HG02588 (cell line): ENCODE measurements at regions not wholly inside any gene's neighbourhood (a gene's known extent, or its start where the extent isn't known, plus 50 kb on each side); places are given as distances from the start of the nearest gene placed in this dataset.
"Not testable (repeated sequence)": the region's sequence is repeated elsewhere in the genome, so short reads cannot be mapped to it uniquely, and the experiment has no call there.

Experiments
- ATAC-seq: cut with Tn5 transposase; IDR thresholded peaks from one replicate; pipeline ENCODE4 v1.9.1; 2021; ENCODE audit warnings: mild to moderate bottlenecking, moderate library complexity; ENCODE audit not compliant: unreplicated experiment

DNA sequence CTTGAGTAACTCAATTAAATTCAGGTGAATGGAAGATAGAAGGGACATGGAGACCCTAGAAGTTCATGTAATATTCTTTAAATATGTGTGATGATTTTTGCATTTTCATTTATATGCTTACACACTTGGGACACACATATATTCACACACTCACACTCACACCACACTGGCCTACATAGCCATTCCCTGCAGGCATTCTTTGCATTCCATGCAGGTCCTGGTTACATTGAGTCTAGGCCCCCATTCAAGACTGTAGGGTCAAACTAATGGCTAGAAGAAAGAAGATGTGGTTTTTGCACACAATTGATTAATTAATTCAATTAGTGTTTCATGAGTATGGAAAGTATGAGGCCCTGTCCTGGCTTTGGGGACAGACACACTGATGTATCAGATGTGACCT is 249.4 kb downstream of the HNMT start:
- no peak for ATAC-seq

GRCh38 chr2:138215958-138216357 is 251.7 kb downstream of the HNMT start:
- ATAC-seq = no peak

- ATAC-seq = no peak
These were observed 253.7 kb downstream of the HNMT start for GRCh38 chr2:138217975-138218374.

DNA sequence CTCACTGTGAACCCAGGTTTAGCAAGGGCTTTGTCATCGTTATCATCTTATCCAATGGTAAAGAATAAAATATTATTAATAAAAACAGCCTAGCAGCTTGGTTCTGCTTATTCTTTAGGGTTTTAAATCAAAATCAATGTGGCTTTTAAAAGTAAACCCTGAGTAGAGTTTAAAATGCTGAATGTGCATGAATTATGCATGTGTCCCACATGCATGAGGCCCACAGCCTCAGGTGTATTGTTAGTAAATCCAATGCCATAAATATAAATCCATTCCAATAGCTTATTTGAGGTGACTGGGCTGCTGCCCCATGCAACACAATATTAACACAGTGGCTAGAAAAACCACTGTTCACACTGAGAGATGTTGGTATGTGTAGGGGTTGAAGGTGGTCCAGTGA is 254.1 kb downstream of the HNMT start:
- no peak for ATAC-seq

GRCh38 chr2:138219961-138220360 is 255.7 kb downstream of the HNMT start:
- ATAC-seq = no peak

DNA sequence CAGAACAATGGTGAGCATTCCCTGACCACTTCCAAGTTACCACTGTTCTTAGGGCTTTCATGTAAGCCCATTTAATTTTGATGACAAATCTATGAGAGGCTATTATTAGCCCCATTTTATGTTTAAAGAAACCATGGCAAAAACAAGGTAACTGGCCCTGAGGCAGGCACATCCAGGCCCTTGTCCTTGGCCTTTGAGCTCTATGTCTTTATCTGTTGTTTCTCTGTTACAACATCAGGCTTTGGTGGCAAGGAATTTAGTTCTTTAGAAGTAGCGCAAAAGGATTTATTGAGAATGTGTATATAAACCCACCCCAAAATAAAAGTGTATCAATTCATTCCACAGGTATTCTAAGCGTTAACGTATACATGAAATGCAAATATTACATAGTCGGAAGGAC is 257.1 kb downstream of the HNMT start:
- ATAC-seq = no peak

DNA sequence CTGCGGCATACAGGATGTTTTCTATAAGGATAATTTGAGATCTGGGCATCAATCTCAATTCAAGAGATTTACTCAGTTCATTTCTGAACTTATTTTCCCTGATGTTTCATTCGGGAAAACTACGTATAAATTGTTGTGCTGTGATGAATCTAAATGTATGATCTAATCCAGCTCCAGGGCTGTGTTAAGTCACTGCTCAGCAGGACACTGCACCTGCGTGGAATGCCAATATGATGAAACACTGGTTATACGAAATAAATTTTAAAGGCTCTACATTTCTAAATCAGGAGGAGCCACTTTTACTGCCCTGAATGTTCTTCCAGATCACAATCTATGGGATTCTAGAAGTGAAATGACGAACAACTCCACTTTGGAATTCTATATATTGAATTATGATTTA is 259.0 kb downstream of the HNMT start:
- no peak for ATAC-seq

GRCh38 chr2:138227195-138227594 is 262.9 kb downstream of the HNMT start:
- ATAC-seq = no peak

- no peak for ATAC-seq
These were observed 263.8 kb downstream of the HNMT start for GRCh38 chr2:138228101-138228500.

DNA sequence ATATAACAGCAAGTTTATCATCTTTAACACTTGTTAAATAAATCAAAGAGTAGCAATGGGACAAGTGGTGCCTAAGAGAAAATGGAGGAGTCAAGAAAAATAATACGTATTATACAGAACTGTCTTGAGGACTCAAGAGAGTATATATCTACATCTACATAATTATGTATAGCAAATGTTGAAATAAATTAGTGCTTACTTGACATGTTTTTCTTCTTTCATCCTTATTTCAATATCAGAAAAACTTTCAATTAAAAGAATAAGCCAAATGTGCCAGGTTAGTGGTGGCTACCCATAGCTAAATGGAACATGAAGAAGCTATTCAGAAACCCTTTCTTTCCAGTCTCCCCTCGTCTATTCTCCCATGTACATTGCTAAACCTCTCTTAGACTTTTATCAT is 267.3 kb upstream of the SPOPL start:
- no peak for ATAC-seq

DNA sequence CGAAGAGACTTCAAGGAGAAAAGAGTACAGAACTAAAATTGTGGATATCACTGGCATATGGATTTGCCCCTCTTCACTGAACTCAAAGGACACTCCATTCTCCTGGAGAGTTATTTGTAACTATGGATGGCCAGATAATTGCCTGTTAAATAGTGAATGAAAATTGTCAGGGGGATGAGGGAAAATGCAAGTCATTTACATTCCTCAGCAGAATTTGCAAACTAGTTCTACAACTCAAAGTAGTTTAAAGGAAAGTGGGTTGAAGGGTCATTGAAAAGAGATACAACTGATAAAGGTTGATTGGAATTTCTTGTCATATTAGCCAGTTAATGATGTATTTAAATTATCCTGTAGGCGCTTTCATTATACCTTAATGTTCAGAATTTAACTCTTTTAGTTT is 266.5 kb upstream of the SPOPL start:
- ATAC-seq = no peak

DNA sequence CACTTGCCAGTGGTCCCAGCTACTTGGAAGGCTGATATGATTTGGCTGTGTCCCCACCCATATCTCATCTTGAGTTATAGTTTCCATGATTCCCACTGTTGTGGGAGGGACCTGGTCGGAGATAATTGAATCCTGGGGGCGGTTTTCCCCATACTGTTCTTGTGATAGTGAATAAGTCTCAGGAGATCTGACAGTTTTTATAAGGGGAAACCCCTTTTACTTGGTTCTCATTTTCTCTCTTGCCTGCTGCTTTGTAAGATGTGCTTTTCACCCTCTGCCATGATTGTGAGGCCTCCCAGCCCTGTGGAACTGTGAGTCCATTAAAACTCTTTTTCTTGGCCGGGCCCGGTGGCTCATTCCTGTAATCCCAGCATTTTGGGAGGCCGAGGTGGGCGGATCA is 265.4 kb upstream of the SPOPL start:
- ATAC-seq = no peak

GRCh38 chr2:138237667-138238384 is 263.7 kb upstream of the SPOPL start:
- ATAC-seq = no peak

GRCh38 chr2:138238908-138239307 is 262.7 kb upstream of the SPOPL start:
- no peak for ATAC-seq

GRCh38 chr2:138239902-138240491 is 261.6 kb upstream of the SPOPL start:
- no peak for ATAC-seq

DNA sequence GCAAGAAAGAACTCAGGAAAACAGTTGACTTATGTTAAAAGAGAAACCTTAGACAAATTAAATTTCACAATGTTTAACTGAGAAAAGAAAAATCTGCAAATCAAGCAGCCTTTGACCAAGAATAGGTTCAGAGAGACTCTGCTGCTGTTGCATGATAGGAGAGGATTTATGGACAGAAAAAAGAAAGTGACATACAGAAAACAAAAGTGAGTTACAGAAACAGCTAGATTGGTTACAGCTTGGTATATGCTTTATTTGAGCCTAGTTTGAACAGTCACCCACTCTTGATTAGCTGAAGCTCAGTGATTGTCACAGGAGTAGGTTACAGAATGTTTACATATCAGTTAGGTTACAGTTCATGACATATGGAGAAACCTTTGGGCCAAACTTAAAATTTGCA is 258.2 kb upstream of the SPOPL start:
- no peak for ATAC-seq

GRCh38 chr2:138244501-138244925 is 257.1 kb upstream of the SPOPL start:
- ATAC-seq = no peak

- ATAC-seq = no peak
These were observed 256.3 kb upstream of the SPOPL start for GRCh38 chr2:138245310-138245709.

DNA sequence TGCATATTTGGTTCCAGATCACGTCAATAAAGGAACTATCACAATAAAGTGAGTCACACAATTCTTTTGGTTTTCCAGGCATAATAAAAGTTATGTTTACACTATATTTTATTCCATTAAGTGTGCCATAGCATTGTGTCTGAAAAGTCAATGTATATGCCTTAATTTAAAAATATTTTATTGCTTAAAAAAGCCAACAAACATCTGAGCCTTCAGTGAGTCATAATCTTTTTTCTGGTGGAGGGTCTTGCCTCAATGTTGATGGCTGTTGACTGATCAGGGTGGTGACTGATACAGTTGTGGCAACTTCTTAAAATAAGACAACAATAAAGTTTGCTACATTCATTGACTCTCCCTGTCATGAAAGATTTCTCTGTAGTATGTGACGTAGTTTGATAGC is 254.3 kb upstream of the SPOPL start:
- no peak for ATAC-seq

- no peak for ATAC-seq
These were observed 252.4 kb upstream of the SPOPL start for GRCh38 chr2:138249207-138249606.

DNA sequence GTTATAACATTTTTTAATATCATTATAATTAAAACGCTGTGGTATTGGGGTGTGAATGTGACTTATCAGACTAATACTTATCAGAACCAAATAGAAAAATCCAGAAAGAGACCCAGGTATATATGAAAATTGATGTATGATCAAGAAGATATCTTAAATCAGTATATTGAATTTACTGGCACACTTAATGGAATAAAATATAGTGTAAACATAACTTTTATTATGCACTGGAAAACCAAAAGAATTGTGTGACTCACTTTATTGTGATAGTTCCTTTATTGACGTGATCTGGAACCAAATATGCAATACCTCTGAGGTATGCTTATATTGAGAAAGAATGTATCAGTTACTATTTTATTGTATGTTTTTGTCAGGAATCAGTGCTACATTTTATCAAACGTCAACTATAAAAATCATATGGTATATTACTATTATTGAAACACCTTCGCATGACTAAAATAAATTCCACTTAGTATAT is 250.7 kb upstream of the SPOPL start:
- ATAC-seq = not testable (repeated sequence)

- no peak for ATAC-seq
These were observed 249.0 kb upstream of the SPOPL start for GRCh38 chr2:138252587-138252986.

DNA sequence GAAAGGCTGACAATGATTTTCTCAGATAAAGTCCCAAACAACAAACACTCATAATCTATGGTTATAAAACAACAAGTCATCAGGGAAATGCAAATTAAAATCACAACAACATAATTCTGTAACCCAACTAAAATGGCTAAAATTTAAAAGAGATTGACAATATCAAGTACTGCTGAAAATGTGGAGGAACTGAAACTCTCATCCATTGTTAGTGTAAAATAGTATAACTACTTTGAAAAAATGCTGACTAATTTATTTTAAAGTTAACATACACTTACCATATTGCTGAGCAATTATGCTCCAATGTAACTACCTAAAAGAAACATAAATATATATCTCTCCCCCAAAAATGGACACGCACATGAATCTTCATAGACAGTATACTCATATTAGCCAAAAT is 245.9 kb upstream of the SPOPL start:
- no peak for ATAC-seq
